ENCODE measurements at regions not wholly inside any gene's neighbourhood (a gene's known extent, or its start where the extent isn't known, plus 50 kb on each side); places are given as distances from the start of the nearest gene placed in this dataset.

- peak; percentile 100 for FAIRE-seq
These were observed 64.2 kb downstream of the LLPH start for GRCh38 chr12:66066137-66066928.

GRCh38 chr12:66065641-66066136 lies 64.9 kb downstream of the LLPH start:
- no peak for FAIRE-seq

DNA sequence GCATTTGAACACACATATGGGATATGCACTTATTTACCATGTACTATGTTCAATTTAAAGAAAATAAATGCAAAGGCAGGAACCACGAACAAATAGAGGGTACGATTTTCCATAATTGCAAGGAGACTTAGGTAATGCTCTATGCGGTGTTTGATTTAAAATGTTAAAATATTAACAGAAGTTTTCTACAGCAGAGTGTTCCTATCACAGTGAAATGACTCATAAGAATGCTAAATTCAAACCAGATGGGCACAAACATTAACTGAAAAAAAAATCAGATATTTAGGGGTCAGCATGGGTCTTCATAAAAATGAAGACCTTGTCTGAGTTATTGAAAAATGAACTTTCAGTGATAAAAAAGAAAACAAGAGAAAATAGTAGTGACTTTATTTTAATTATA lies 65.4 kb downstream of the LLPH start:
- FAIRE-seq: no peak

GRCh38 chr12:66063916-66064315 lies 66.6 kb downstream of the LLPH start:
- no peak for FAIRE-seq

GRCh38 chr12:66062290-66062625 lies 68.3 kb downstream of the LLPH start:
- no peak for FAIRE-seq

DNA sequence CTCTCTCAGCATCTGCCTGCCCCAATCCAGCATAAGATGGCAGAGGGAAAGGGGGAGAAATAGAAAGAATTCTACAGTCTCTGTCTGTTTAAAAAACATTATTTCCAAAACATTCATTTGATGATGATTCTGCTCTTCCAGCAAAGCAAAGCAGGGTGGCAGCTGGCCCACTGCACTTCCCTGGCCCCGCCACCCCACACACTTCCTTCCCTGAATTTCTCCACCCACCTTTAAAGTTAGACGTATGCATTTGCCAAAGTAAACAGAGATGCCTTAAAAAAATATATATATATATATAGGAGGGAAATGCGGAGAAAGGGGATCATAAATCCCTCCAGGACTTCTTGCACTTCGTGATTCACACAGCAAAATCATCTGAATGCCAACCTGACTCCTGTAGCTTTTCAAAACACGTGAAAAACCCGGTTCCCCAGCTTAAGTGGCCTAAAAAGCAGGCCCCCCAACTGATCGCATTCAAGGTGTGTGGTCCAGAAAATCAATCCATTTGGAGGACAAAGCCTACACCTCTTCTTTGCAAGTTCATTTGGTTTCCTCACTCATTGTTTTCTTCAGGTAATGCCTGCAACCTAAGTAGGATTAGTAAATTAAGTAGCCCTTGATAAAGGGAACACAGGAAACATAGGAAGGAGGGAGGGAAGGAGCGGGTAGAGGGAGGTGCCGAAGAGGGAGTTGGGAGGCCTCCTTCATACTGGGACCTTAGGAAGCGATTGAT lies 68.8 kb downstream of the LLPH start:
- peak; percentile 99 for FAIRE-seq

GRCh38 chr12:66061076-66061475 lies 69.5 kb downstream of the LLPH start:
- no peak for FAIRE-seq

DNA sequence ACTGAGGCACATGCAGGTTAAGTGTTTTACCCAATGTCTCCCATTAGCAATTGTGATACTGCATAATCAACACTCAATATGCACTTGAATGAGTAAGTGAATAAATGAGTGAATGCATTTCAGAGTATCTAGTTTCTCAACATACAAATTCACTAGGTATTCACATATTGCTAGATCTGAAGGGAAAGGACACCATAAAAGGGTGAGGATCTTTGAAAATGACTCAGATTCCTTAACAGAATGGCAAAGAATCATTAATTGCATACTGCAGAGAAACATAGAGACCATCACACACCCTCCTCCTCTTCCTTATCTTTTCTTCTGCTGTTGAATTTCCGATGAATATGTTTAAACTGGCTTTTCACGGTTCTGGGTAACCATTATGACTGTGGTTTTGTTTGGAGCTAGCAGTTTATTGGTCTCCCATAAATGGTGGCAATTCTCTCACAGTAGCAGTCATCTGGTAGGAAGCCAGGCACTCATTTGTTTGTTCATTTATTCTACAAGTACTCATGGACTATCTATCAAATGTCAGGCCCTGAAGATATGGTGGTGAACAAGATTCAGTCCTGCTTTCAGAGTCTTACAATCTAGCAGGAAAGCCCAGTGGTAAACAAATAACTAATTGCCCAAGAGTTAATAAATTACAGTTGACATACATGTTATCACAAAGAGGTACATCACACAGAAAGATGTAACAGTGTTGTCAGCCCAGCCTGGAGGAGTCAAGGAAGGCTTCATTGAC lies 70.2 kb downstream of the LLPH start:
- FAIRE-seq: no peak

DNA sequence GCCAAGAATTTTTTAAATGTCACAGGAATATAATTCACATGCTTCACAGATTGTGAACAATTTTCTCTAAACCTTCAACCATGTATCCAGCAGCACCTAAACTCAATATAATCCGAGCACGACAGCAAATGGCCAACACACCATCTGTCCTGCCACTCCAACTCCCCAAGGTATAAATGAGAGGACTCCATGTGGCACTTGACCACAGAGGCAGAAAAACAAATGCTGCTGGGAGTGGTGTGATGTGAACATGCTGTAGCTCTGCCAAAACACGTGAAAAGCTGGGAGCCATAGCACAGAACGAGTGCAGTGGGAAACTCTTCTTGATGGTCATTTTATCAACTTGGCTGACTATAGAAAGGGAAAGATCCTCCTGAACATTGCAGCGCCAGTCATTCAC lies 70.9 kb downstream of the LLPH start:
- FAIRE-seq: no peak

- no peak for FAIRE-seq
These were observed 72.0 kb downstream of the LLPH start for GRCh38 chr12:66058554-66058953.

DNA sequence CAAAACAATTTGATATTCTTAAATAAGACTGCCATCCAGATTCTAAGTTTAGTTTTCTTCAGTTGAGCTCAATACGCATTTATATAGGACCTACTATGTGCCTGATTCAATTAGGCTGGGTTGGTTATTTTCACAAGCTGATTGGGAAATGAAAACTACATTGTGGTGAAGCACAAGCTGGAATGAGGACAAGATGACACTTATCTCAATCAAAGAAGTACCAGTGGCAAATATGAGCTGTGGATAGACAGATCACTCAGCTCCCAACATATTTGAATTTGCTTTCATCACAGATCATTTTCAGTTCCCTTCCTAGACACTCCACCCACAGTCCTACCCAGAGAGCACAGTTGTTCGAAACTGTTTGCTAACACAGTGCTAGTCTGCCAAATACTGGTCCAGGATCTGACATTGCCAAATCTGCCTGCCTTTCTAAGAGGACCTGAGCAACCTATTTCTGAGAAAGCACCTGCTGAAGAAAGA lies 74.7 kb downstream of the LLPH start:
- FAIRE-seq: no peak

GRCh38 chr12:66052988-66053615 lies 77.4 kb downstream of the LLPH start:
- no peak for FAIRE-seq

DNA sequence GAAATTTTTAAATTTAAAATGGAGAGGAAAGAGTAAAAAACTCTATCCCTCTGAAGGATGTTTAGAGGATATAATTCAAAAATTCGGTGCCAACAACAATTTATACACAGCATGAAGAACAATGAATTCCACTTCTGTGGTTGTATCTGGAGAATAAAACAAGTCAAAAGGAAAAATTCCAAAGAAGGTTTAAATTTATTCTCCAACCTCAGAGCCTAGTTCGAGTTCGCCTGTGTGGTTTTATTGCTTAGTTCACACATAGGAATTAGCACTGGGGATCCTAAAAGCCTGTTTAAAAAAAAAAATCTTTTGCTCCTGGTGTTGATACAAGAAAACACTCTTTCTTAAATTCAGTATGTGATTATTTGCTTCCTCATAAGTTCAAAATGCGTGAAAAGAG lies 79.2 kb downstream of the LLPH start:
- FAIRE-seq: peak; percentile 94

DNA sequence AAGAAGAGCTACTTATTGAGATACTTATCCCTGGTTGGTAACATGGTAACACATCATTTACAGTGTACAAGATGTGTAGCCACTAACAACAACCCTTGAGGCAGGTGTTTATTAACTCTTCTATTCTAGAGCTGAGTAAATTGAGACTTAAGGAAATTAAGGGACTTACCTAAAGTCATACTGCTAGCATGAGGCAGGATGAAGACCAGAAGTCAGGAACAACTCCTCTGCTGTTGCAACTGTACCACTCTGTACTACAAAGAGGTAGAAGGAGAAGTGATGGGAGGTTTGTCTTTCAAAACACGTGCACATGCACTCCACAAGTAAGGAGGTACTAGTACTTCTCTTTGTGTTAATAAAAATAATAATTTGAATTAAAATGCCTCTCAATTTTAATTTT lies 79.9 kb downstream of the LLPH start:
- FAIRE-seq: no peak

- FAIRE-seq: no peak
These were observed 80.3 kb downstream of the LLPH start for GRCh38 chr12:66050283-66050576.

- peak; percentile 48 for FAIRE-seq
These were observed 80.8 kb downstream of the LLPH start for GRCh38 chr12:66049538-66050282.

GRCh38 chr12:66048835-66049537 lies 81.6 kb downstream of the LLPH start:
- FAIRE-seq: peak; percentile 91

DNA sequence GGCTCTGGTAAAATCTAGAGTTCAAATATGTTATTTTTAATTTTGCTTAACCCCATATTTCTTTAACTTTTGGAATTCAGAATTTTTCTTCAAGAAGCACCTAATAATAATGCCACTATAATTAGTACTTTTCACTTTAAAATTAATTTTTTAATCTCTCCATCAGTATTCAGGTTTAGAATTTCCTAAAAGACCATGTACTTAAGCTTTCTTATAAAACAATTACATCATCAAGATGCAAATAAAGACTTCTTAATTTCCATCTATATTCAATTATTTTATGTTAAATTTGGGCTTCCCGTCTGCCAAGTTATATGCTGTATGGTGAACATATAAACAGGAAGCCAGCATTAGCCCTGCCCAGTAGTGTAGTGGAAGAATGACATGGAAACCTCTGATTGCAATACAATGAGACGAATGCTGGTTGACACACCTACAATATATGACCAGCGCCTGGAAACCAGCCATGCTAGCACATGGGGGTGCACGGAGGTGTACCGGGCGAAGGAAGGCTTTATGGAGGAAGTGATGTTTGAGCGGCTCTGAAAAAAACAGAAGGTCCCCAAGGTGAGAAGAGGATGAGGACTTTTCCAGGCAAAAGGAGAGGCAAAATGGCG lies 82.2 kb downstream of the LLPH start:
- peak; percentile 78 for FAIRE-seq

DNA sequence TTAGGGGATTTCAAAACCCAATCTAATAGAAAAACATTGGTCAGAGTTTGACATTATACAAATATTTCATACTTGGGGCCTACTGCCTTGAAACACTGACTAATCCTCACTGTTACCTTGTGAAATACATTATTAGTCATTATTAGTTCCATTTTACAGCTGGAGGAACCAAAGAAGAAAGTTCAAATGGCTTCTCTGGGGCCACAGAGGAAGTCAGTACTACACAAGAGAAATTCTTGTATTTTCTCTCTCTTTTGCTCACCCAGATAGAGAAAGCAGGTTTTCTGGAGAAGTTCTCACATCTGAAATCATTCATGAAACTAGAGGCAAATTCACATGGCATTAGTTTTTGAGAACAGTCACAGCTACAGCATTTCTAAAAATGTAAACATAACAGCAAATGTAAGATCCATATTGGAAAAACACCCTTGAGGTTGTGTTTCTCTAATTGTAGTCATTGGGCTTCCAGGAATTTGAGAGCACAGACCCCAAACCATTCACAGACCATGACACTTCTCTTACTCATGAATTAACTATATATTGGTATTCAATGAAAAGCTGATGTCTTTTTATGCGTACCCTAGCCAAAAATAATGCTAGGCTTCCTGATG lies 83.0 kb downstream of the LLPH start:
- FAIRE-seq: peak; percentile 21

- FAIRE-seq: no peak
These were observed 85.0 kb downstream of the LLPH start for GRCh38 chr12:66045506-66045905.

GRCh38 chr12:66044731-66045130 lies 85.8 kb downstream of the LLPH start:
- no peak for FAIRE-seq
